ENCODE measurements at regions not wholly inside any gene's neighbourhood (a gene's known extent, or its start where the extent isn't known, plus 50 kb on each side); places are given as distances from the start of the nearest gene placed in this dataset.

DNA sequence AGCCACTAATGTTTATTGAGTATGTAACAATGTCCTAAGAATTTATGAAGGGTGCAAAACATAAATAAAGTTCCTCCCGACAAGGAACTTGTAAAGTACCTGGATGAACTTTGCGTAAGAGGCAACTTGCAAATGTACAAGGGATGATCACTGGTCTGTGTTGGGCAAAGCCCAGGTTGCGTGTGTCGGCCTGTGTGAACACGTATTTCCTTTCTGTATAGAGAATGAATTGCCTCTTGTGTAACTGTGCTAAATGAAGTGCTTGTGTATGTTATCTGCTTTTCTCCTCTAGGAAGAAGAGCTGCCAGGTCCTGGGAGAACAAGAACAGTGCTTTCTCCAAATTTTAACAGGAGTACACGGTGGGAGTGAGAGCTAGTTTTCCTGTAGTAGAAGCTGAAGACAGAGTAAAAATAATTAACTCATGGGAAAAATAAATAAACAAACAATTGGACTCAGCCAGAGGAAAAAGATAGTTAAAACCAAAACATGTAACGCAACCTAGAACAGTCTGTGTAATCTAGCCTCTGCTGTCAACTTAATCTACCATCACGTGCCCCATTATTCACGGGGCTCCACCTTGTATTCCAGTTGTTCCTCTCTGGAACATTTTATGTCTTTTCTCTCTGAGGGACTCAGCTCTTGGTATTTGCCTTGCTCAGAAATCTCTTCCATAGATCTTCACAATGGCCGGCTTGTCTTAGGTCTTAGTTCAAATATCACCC, 83.7 kb upstream of the RASGRP1 start:
- TF ChIP-seq, protein P1, sequence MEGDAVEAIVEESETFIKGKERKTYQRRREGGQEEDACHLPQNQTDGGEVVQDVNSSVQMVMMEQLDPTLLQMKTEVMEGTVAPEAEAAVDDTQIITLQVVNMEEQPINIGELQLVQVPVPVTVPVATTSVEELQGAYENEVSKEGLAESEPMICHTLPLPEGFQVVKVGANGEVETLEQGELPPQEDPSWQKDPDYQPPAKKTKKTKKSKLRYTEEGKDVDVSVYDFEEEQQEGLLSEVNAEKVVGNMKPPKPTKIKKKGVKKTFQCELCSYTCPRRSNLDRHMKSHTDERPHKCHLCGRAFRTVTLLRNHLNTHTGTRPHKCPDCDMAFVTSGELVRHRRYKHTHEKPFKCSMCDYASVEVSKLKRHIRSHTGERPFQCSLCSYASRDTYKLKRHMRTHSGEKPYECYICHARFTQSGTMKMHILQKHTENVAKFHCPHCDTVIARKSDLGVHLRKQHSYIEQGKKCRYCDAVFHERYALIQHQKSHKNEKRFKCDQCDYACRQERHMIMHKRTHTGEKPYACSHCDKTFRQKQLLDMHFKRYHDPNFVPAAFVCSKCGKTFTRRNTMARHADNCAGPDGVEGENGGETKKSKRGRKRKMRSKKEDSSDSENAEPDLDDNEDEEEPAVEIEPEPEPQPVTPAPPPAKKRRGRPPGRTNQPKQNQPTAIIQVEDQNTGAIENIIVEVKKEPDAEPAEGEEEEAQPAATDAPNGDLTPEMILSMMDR (IDR thresholded peaks at IDR 0.05; ENCODE audit: insufficient read depth, low read depth, low read length), result no peak
- no peak for TF ChIP-seq EZH2 (IDR thresholded peaks at IDR 0.05; ENCODE audit: insufficient read depth, low read length)
